Astrocyte (in vitro differentiated cells and primary cell): ENCODE measurements at regions not wholly inside any gene's neighbourhood (a gene's known extent, or its start where the extent isn't known, plus 50 kb on each side); places are given as distances from the start of the nearest gene placed in this dataset.

ENCODE experiments used
- DNase-seq: peaks from one replicate; pipeline ENCODE4 v3.0.0-alpha.2; 2010; ENCODE audit warnings: low read depth
- FAIRE-seq: peaks from 2 replicates; lab custom pipeline; 2011; peaks lifted over from hg19 to GRCh38; lab: Jason Lieb, UNC
- H2AFZ ChIP-seq: 2 replicates; pipeline ENCODE4 v1.6.0; 2012; ENCODE audit warnings: low read depth, low read length, inconsistent platforms
- H3K27ac ChIP-seq: 2 replicates; pipeline ENCODE4 v1.5.1; 2011; ENCODE audit warnings: low read depth, low read length, inconsistent platforms
- H3K27me3 ChIP-seq: 2 replicates; pipeline ENCODE4 v1.6.0; 2011; ENCODE audit warnings: low read length, inconsistent platforms; ENCODE audit not compliant: insufficient read depth
- H3K36me3 ChIP-seq: 2 replicates; pipeline ENCODE4 v1.5.1; 2011; ENCODE audit warnings: low read length, inconsistent platforms; ENCODE audit not compliant: insufficient read depth
- H3K4me1 ChIP-seq: 2 replicates; pipeline ENCODE4 v1.5.1; 2011; ENCODE audit warnings: low read length, inconsistent platforms; ENCODE audit not compliant: insufficient read depth
- H3K4me2 ChIP-seq: 2 replicates; pipeline ENCODE4 v1.6.0; 2012; ENCODE audit warnings: low read length, inconsistent platforms
- H3K4me3 ChIP-seq: 2 replicates; pipeline ENCODE4 v1.5.1; 2011; ENCODE audit warnings: low read depth, mild to moderate bottlenecking, low read length, inconsistent platforms; ENCODE audit not compliant: insufficient read depth
- H3K79me2 ChIP-seq: 2 replicates; pipeline ENCODE4 v1.6.0; 2012; ENCODE audit warnings: mild to moderate bottlenecking, low read length, inconsistent platforms; ENCODE audit not compliant: insufficient read depth
- H3K9ac ChIP-seq: 2 replicates; pipeline ENCODE4 v1.6.0; 2012; ENCODE audit warnings: mild to moderate bottlenecking, low read length, inconsistent platforms
- H3K9me3 ChIP-seq: 2 replicates; pipeline ENCODE4 v1.5.1; 2012; ENCODE audit warnings: low read depth, mild to moderate bottlenecking, low read length, inconsistent platforms; ENCODE audit not compliant: insufficient read depth
- H4K20me1 ChIP-seq: 2 replicates; pipeline ENCODE4 v1.6.0; 2012; ENCODE audit warnings: low read length, inconsistent platforms; ENCODE audit not compliant: insufficient read depth
- H3K27ac Mint-ChIP-seq: one replicate; pipeline ENCODE4 v1.8.0; 2021; ENCODE audit warnings: mild to moderate bottlenecking, mixed read lengths; ENCODE audit not compliant: unreplicated experiment
- H3K27me3 Mint-ChIP-seq: one replicate; pipeline ENCODE4 v1.8.0; 2021; ENCODE audit warnings: low read depth, mixed read lengths; ENCODE audit not compliant: unreplicated experiment
- H3K36me3 Mint-ChIP-seq: one replicate; pipeline ENCODE4 v1.8.0; 2021; ENCODE audit warnings: low read depth, mixed read lengths; ENCODE audit not compliant: unreplicated experiment
- H3K4me1 Mint-ChIP-seq: one replicate; pipeline ENCODE4 v1.8.0; 2021; ENCODE audit warnings: low read depth, mixed read lengths; ENCODE audit not compliant: unreplicated experiment
- H3K4me3 Mint-ChIP-seq: one replicate; pipeline ENCODE4 v1.8.0; 2021; ENCODE audit warnings: mild to moderate bottlenecking, moderate library complexity, mixed read lengths; ENCODE audit not compliant: unreplicated experiment
- H3K9me3 Mint-ChIP-seq: one replicate; pipeline ENCODE4 v1.8.0; 2021; ENCODE audit warnings: mild to moderate bottlenecking, mixed read lengths; ENCODE audit not compliant: unreplicated experiment
- CTCF ChIP-seq: IDR thresholded peaks from 2 replicates; pipeline ENCODE4 v1.5.1; 2011; ENCODE audit warnings: low read depth, mild to moderate bottlenecking, inconsistent platforms, low read length, moderate library complexity; ENCODE audit not compliant: insufficient read depth
- EZH2 ChIP-seq: IDR thresholded peaks from 2 replicates; pipeline ENCODE4 v1.6.1; 2012; ENCODE audit warnings: mild to moderate bottlenecking, low read length, inconsistent platforms; ENCODE audit not compliant: insufficient read depth

GRCh38 chr20:55668631-55669030 is 336.7 kb downstream of the CBLN4 start:
- Mint-ChIP-seq H3K9me3 (no peaks in the 10 kb centered on the region), H3K27me3 (no peaks in the 10 kb centered on the region), H3K4me1 (no peaks in the 10 kb centered on the region), H3K4me3 (no peak overlapping the region), H3K27ac (no peak overlapping the region), H3K36me3 (no peaks in the 10 kb centered on the region)
- Histone ChIP-seq H3K79me2 (no peaks in the 10 kb centered on the region), H3K27me3 (no peaks in the 10 kb centered on the region), H3K9me3 (no peaks in the 10 kb centered on the region), H3K9ac (no peak overlapping the region), H3K4me1 (no peaks in the 10 kb centered on the region), H2AFZ (no peak overlapping the region), H4K20me1 (no peaks in the 10 kb centered on the region), H3K27ac (no peak overlapping the region), H3K4me2 (no peak overlapping the region), H3K4me3 (no peak overlapping the region), H3K36me3 (no peaks in the 10 kb centered on the region)
- TF ChIP-seq EZH2 (no peak), CTCF (no peak)
- DNase-seq (no peak), FAIRE-seq (no peak)

- FAIRE-seq: no peak
- no peaks in the 10 kb centered on the region for H3K9me3 ChIP-seq
Observed at GRCh38 chr20:55667955-55668354, 337.4 kb downstream of the CBLN4 start.

More at GRCh38 chr20:55667955-55668354, 337.4 kb downstream of the CBLN4 start:
- Histone ChIP-seq H3K4me2 (no peak overlapping the region), H3K9ac (no peak overlapping the region), H3K4me3 (no peak overlapping the region), H2AFZ (no peak overlapping the region), H4K20me1 (no peaks in the 10 kb centered on the region), H3K27ac (no peak overlapping the region), H3K79me2 (no peaks in the 10 kb centered on the region), H3K27me3 (no peaks in the 10 kb centered on the region), H3K4me1 (no peaks in the 10 kb centered on the region), H3K36me3 (no peaks in the 10 kb centered on the region)
- Mint-ChIP-seq H3K36me3 (no peaks in the 10 kb centered on the region), H3K9me3 (no peaks in the 10 kb centered on the region), H3K27ac (no peak overlapping the region), H3K27me3 (no peaks in the 10 kb centered on the region), H3K4me1 (no peaks in the 10 kb centered on the region), H3K4me3 (no peak overlapping the region)
- TF ChIP-seq CTCF (no peak), EZH2 (no peak)
- DNase-seq: no peak
